HG03025 (cell line): ENCODE measurements at regions not wholly inside any gene's neighbourhood (a gene's known extent, or its start where the extent isn't known, plus 50 kb on each side); places are given as distances from the start of the nearest gene placed in this dataset.

Source experiments
- ATAC-seq: cut with Tn5 transposase; IDR thresholded peaks from one replicate; pipeline ENCODE4 v1.9.1; 2021; ENCODE audit warnings: mild to moderate bottlenecking, moderate library complexity; ENCODE audit not compliant: unreplicated experiment, low FRiP score

DNA sequence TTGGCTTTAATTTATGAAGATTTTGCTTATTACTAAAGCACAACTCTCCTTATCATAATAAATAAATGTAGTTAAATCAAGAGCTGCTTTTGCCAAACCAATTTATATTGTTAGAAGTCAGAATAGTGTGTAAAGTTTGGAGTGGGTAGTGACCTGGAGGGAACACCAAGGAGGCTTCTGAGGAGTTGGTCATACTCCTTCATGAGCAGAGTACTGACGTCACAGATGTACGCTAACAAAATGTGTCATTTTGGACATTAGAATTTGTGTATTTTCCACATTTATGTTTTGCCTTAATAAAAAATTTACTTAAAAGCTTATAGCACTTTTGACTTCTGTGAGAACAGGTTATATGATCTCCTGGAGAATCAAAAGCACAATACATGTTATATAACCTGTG lies 953.5 kb upstream of the INTU start:
- ATAC-seq, result no peak

DNA sequence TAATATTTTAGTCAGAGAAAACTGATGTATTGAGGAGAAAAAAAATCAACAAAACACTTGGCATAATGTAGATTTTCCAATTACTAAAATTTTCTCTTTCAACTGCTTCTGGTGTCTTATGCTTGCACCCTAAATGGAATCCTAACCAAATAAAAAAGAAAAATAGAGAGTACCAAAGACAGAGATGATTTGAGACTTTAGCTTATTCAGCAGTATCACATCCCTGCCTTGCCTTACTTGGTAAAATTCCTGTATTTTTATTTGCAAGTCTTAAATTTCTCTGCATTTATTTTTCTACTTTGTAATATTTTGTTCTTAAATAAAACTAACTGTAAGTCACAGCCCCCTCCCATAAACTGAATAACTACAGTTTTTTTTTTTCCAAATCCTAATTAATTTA lies 950.5 kb upstream of the INTU start:
- no peak for ATAC-seq

DNA sequence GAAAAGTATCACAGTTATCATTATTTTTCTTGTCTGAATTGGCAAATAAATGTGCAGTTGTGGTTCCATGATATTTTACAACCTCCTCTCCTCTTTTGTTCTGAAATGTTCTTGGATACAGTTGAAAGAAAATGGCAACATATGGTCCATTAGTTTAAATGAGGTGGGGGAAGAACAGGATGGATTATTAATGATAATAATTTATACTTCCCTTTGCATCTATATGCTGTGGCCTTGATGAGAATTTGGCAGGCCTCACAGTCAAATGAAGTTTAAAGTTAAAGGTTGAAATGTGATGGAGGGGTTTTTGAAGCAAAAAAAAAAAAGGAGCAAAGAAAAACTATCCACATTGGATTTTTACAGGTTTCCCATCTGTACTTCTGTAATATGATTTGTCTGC lies 946.3 kb upstream of the INTU start:
- ATAC-seq, result no peak

DNA sequence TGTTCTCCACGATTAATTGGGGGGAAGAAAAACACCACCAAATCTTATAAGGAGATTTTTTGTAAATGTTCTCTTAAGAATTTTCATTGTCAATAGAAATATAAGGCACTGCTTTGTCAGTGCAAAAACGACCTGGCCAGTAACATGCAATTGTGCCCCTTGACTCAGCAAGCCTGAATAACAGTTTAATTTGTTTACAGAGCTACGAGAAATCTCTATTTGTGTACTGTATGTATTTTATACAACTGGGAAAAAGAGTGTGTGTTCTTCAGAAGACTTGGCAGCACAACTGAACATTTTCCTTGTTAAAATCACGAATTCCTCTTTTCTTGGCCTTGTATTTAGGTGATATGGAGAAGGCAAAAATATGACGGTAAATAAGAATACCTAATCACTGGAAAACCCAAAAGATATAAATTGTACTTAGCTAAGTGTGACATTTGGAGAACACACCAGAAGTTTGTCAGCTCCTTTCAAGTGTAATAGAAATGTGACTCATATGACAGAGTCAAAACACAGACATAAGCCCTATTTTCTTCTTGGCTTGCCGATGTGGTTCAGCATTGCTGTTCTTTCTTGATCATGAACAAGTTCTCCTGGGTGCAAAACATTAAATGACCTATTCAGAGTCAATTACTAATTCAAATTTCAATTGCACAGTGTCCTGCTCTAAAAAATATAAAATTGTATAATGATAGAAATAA lies 945.0 kb upstream of the INTU start:
- no peak for ATAC-seq

DNA sequence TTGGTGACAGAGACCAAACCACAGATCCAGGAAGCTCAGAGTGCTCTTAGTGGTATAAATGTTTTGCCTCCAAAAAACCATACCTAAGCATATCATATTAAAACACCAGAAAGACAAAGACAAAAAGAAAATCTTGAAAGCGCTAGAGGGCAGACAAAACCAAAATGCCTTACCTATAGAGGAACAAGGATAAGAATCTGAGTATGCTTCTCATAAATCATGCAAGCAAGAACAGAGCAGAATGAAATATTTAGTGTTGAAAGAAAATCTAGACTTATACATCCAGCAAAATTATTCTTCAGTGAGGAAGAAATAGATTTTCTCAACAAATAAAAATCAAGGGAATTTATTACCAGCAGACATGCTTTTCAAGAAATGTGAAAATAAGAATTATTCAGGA lies 941.0 kb upstream of the INTU start:
- no peak for ATAC-seq

DNA sequence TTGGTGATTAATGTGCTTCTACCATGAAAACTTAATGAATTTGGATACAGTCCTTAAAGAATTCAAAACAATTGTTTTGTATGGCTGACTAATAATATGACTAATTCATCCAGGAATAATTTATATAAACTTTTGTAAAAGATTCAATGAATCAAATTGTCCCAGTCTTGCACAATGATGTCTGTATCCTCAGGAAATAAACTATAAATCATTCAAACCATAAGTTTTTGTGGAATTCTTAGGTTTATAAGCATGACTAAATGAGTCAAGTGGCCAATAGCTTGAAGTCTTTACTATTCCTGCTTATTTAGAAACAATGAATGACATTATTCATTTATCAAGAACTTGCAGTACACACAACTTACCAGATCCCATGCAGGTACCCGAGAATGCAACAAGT lies 935.0 kb upstream of the INTU start:
- ATAC-seq, result no peak

DNA sequence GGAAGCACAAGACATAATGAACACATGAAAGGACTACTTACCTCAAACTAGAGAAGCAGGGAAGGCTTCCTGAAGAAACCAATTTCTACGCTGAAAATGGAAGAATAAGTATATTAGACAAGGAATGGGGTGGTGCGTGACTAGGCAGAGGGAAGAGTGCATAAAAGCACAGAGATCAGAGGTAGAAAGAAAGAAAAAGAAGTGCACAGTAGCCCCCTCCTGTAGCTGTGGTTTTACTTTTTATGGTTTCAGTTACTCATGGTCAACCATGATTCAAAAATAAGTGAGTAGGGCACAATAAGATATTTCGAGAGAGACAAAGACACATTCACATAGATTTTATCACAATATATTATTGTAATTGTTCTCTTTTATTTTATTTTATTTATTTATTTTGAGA lies 934.5 kb upstream of the INTU start:
- ATAC-seq, result no peak

DNA sequence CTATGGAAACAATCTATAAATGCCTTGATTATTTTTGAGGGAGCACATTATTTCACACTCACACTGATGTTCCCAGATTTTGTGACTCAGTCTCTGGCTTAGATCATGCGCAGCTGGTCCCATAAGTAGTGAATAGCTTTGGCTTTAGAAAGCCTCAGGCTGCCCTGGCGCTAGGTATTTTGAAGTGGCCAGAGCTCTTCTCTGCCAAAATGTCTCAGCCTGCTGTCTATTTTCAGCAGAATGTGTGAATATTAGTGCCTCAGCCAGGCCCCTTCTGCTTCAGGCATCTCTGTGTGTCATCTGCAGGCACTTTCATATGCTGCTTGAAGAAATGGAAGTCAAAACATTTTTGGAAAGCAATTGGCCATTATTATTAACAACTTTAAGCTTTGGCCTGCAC lies 931.0 kb upstream of the INTU start:
- ATAC-seq, result no peak

DNA sequence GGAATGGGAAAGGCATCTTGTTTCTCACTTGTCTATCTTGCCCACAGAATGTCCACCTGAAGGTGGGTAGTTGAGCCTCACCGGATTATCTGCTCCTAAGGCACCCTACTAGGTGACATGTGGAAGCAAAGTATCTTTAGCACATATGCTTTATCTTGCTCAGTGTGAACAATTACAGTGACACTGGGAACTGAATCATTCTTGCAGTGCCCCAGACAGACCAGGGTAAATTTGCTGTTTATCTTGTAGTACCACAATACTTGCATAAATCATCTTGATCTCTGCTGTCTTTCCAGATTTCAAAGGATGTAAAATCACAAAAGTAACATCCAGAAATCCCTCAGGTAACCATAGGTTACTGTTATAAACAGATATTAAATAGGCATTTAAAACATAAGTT lies 930.0 kb upstream of the INTU start:
- ATAC-seq, result no peak

DNA sequence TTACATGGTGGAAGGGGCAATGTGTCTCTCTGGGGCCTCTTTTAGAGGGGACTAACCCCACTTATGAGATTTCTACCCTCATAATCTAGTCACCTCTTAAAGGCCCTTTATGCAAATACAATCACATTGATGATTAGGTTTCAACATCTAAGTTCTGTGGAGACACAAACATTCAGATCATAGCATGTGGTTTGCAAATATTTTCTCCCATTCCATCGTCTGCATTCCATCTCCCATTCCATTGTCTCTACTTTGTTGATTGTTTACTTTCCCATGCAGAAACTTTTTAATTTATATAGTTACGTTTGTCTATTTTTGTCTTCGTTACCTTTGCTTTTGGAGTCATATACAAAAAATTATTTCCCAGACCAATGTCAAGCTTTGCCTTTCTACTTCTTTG lies 927.5 kb upstream of the INTU start:
- ATAC-seq, result no peak

DNA sequence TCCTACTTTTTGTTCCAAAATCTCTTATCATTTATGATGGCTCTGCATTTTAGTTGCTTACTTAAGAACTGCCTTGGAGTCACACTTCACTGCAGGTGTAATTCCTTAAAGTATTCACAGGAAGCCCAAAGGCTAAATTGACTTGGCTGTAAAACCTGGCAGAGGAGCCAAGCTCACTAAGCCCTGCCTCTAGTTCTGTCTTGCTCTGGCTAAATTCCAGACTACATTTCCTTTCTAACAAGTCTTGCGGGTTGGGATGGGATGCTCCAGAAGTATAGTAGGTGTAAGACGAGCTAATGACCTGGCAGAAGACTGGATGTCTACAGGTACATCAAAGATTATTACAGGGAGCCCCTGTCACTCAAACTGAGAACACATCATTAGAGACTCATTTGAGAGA lies 924.0 kb upstream of the INTU start:
- ATAC-seq, result no peak

DNA sequence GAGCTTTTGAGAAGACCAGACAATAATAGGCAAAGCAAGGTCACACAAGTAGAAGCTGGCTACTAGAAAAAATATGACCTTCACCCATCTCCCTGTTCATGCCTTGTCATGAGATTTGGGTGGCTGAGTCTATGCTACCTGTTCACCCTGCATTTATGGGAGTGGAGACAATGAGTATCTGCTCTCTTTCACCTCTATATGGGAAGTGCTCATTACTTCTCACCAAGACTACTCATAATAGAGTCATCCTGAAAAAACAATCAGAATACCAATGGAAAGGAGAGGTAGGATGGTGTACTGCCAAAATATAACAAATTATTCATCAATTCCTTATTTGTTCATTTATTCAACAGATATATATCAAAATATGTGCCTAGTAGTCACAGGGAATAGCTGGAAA lies 921.8 kb upstream of the INTU start:
- ATAC-seq, result no peak

DNA sequence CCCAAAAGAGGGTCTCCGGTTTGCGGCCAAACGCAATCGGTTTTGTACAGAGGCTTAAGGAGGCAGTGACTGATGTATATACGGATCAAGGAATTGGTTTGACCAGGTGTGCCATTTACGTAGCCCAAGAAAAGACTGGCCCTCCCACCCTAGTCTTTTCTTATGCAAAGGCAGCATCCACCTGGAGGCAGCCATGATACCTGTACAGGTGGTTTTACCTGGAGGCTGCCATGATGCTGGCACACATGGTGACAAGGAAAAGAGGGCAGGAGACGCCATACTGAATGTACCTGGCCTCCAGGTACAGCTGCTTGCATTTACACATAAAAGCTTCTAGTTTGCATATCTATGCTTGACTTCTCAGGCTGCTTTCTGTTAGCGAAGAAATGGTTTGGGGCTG lies 917.7 kb upstream of the INTU start:
- ATAC-seq, result no peak

DNA sequence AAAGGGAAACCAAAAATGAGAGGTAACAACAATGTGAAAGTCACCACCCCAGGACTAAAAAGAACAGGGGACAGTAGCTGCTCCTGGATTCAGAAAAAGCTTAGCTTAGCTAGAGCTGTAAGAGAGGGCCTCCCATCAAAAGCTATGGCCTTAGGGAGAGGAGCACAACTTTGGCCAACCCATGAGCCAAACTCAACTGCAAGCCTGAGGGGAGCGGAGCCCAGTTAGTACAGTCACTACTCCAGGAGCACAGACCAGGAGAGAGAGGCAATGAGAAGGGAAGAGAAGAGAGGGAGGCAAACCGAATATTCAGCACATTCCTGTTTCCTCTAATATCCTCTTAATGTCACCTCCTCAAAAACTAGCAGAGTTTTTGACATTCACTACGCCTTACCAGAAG lies 917.1 kb upstream of the INTU start:
- ATAC-seq, result no peak

DNA sequence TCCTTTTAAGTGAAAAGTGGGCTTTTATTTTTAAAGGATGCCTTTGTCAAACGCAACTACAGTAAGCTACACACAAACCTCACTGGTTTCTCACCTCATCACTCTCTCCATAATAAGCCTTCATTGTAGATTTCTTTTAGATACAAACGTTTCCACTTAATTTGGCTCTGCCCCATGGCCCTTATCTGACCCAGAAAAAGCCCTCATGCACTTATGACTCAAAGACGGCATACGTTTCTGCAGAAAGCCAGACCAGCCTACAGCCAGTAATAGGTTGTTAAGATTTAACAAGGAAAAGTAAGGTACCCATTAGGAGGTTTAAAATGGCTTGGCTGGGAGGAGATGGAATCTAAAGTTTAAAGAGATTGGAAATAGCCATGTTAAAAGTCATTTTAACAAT lies 914.6 kb upstream of the INTU start:
- ATAC-seq, result no peak

DNA sequence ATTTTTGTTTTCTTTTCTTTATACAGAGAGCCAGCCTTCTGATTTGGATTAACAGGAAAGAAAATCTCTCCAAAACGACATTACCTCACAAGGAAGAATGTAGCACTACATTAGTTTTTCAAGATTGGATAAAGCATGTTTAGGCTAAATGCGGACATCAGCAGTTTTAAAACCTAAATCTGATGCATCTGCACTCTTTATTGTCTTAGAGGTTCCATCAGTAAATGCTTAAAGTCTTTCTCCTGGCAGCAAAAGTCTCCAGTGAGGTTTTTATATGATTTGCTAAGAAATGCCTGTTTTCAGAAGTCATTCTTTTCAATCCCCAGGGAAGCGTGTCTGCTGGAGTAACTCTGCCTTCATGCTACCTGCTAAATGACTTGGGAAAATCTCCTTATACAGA lies 912.9 kb upstream of the INTU start:
- no peak for ATAC-seq

DNA sequence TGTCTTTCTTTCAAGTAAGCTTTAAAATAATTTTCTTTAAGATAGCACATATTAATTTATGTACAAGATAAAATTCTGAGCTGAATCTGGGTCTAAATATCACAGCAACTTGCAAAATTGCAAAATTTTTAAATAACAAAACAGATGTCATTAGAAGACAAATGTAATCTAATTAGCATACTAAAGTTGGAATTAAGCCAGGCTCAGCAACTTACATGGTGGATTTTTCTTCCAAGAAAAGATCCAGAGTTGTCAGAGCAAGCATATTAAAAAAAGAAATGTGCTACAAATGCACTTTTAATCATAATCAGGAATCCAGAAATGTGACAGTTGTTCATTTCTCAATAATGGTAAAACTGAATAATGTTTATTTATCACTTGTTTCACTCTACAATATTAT lies 906.9 kb upstream of the INTU start:
- ATAC-seq, result no peak

DNA sequence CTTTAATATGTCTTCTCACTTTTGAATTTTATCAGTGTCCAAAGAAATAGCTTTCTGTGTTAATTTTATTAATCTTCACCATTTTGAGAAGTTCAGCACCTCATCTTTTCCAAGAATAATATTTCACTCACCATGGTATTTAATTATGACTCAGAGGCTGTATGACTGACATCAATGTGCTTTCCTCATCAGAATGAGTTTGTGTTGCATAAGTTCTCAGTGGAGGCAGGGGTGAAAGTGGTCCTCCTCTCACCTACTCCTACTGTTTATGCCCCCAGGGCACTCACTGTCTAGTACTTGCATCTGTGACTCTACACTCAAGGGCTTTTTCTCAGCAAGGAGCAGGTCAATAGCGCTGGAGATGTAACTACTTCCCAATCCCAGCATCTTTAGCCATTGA lies 905.3 kb upstream of the INTU start:
- no peak for ATAC-seq

DNA sequence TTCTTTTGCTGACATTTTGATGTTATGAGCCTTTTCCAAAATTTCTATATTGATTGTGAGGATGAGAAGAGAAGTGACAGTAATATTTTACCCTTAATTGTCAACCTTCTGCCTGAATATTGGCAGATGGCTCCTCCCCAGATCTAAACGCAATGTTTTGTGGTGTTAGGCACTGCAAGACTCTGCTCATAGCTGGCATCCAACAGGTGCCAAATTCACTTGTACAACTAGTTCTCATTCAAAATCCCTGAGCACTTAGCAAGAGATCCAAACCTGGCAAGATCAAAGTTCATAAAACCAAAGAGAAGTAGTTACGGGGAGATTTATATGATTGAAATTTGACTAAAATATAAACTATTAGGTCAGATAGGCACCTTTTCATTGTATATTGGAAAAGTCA lies 901.7 kb upstream of the INTU start:
- ATAC-seq, result no peak

DNA sequence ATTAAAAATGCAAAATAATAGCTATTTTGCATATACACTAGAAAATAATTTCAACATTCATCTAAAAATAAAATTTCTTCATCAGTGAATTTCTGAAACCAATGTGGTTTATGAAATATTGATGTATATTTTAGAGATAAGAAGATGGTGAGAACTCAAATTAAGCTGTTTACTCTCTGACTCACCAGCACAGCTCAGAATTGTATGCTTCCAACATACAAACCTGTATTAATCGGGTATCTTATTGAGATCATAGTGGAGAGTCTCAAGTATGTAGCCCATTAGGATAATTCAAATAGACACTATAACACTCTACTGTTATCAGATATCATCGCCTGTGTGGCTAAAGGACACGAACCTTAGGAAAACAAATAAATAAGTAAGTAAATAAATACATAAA lies 899.5 kb upstream of the INTU start:
- ATAC-seq, result no peak

DNA sequence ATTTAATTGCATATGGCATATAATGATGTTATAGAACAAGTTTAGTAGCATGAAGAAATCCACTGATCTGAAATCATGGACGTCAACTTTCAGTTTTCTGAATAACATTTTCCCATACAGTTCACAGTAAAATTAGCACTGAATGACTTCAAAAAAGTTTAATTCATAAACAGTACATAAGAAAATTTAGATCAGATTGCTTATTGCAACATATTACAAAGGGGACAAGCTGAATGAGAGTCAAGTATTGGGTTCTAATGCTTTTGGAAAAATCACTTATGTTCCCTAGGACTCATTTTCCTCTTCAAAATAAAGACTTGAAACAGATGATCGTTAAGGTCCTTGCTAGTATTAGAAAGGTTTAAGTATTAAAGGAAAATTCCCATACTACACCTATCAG lies 898.3 kb upstream of the INTU start:
- no peak for ATAC-seq

DNA sequence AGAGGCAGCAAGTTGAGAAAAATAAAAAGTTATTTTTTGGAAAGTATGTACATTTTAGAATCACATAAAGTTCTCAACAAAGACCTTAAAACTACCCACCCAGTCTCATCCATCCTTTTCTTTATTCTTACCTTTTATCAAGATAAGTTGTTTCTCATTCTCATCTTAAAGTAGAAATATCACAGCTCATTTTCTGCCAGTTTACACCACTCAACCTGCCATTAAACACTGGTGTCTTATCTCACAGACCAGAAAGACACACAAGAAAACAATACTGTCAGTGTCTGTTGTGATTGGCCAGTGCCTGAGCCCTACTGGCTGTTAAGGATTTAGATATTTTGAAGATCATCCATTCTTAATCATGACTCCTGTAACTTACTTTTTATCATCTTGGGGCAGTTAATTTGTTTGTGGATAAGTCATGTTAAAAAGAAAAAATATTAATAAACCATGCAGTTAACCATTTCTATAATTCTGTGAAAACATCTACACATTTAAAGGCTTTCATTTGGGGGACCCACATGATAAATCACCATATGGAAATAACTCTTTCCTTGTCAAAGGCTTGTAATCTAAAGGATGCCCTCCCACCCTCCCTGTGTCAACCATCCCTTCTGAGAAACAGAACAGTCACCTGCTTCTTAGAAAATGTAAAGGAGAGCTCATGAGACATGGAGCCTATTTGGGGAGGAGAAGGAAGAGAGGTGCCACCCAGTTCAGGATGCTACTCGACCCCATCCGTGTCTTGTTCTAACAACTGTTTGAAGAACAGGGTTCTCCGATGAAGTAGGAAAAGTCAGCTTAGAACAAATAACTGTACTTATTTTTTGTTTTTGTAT lies 897.2 kb upstream of the INTU start:
- ATAC-seq, result no peak
